GM21515 (cell line): ENCODE measurements at regions not wholly inside any gene's neighbourhood (a gene's known extent, or its start where the extent isn't known, plus 50 kb on each side); places are given as distances from the start of the nearest gene placed in this dataset.

ENCODE experiments used
- ATAC-seq: cut with Tn5 transposase; IDR thresholded peaks from one replicate; pipeline ENCODE4 v1.9.1; 2021; ENCODE audit not compliant: unreplicated experiment

DNA sequence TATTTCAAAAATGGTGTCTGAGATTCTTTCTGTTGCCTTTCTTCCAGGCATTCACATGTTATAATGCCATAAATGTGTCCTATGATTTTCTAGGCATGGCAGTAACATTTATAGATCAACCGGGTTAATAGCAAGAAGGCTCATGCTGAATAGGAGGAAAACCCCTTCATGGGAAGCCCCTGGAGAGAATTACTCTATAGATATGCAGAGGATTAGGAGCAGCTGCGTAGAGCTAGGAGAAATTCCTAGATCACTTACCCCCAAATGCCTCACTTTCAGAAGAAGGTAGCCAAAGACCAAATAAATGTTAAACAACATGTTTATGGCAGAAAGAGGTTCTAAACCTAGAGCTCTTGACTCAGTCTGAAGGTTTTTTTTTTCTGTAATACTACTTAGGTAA is 153.4 kb upstream of the CTNNA2 start:
- ATAC-seq = no peak

DNA sequence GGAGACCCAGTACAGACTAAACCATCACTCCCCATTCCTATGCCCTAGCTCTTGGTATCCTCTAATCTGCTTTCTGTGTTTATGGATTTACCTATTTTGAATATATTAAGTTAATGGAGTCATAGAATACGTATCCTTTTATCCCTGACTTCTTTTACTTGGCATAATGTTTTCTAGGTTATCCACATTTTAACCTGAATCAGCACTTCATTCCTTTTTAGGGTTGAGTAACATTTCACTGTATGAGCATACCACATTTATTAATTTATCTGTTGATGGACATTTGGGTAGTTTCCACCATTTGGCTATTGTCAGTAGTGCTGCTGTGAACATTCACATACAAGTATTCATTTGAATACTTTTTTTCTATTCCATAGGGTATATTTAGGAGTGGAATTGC is 157.3 kb upstream of the CTNNA2 start:
- ATAC-seq = no peak

DNA sequence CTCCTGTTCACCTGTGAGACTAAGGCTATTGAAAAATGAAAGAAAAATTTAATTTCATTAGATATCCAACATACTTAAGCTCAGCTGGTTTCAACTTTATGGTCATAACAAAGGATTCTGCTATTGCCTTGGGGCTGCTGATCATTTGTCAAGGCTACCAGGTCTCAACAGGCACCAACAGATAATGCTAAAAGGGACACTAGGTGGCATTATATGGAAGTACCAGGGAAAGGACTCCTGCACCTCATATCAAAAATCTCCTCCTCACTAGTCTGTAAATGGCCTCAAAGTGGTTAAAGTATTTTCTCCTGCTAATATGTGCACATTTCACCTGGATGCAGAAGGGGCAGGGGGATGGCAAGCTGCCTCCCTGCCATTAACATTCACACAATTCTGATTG is 167.9 kb upstream of the REG3A start:
- no peak for ATAC-seq

DNA sequence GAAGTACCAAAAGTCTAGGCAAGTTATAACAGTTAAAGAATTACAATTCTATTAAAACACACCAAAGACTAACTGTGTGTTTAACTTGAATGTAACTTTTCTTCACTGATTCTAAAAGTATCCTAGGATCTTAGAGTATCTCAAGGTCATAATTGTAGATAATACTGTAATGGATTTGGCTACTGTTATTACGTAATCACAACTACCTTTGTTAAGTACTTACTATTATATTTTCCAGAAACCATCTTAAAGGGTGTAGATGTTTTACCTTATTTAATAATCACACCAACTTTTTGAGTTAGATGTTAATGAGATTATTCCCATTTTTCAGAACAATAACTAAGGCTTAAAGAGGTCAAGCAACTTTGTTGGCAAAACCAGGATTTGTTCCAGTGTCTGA is 161.3 kb upstream of the REG3A start:
- no peak for ATAC-seq

DNA sequence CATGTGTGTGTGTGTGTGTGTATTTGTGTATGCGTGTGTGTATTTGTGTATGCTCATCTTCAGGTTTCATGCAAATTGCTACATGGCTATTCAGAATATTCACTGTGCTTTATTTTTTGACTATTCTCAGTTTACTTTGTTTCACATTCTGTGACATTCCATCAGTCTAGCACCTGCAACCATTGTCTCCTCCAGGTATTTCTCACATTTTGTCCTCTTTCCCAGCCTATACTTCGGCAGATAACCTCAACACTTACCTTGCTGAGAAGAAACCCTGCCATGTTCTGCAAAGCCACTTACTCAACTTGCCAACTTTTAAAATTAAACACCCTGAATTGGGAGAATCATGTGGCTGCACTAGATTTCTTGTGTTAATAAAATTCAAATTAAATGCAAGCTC is 135.4 kb upstream of the REG3A start:
- ATAC-seq = no peak

DNA sequence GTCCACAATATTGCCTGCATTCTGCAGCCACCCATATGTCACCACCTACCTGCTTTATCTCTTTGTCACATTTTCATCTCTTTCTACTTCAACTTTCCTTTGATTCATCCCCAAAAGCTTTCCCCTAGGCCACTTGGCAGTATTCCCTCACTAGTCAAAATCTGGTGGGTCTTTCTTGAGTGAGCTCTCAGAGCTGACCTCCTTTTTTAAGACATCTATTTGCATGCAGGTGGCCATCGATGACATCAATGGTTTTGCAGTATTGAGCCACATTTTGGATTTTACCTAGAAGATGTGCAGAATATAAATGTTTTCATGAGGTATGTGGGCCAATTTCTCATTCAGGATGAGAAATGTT is 133.4 kb upstream of the REG3A start:
- ATAC-seq = no peak

DNA sequence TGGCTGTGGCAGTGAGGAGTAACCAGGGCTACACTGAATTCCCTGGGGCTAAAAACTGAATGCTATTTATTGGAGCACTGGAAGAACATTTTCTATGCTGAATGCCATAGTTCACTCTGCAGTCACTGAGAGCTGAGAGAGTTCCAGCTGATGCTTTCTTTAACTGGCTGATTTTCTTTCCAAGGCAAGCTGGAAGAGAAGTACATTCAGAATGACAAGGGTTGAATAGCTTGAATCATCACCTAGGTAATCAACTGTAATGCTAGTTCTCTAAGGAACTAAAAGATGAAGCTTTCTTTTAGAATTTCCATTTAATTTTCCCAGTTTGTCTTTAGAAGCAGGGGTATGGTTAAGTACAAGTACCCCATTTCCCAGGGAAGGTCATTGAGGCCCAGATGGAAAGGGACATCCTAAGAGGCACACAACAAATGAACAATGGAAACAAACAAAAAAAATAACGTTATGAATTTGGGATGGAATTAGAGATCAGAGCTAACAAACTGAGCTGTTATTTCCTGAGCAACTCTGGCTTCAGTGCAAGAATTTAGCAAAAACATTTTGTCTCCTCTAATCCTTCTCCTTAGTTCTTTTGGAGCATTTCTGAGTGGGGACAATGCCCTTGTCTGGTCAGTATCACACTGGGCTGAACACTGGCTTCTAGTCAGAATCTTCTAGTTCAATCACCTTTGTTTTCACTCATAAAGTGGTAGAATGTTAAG is 132.8 kb upstream of the REG3A start:
- ATAC-seq = no peak

DNA sequence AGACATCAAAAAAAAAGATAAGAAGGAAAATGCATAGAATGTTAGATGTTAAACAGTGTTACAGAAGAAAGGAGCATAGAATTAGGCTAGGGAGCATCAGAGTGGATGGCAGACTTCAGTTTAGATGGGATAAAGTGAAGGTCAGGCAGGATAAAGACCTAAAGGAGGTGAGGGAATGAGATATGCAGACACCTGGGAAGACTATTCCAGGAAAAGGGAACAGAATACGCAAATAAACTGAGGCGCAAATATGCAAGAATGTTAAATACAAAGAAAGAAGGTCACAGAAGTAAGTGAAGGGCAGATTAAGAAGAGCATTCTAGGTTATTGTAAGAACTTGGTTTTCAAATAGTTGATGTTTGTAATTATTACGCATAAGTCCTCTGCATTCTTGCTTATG is 116.3 kb upstream of the REG3A start:
- ATAC-seq = no peak

DNA sequence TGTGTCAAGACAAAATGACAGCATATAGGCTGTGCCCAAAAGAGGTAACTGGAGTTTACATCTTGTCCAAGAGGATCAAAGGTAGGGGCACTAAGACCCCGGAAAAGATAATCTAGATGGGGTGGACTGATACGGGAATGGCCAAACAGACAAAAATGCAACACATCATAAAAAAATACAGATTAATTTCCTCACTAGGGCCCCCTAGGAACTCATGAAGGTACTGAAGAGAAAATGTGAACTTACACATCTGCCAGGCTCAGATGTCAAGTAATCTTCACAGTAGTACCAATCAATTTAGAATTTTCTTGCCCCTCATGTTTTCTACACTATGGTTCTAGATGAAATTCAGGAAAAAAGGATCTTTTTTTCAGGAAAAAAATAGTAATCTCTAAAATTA is 115.6 kb upstream of the REG3A start:
- no peak for ATAC-seq

DNA sequence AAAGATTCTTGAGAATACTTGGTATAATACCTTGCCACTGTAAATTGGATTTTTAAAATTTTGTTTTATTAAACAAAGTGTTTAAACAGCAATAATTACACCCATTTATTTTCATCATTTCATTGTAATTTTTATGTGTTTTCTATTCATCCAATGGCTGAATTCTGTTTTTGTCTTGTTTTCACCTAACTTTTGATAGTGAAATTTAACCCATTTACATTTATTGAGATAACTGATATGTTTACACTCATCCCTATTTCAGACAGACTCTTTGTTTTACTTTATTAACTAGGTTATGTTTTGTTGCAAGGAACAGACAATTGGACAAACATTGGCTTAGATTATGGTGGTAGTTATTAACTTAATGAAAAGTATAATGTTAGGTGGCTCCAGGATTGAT is 113.1 kb upstream of the REG3A start:
- ATAC-seq = no peak

DNA sequence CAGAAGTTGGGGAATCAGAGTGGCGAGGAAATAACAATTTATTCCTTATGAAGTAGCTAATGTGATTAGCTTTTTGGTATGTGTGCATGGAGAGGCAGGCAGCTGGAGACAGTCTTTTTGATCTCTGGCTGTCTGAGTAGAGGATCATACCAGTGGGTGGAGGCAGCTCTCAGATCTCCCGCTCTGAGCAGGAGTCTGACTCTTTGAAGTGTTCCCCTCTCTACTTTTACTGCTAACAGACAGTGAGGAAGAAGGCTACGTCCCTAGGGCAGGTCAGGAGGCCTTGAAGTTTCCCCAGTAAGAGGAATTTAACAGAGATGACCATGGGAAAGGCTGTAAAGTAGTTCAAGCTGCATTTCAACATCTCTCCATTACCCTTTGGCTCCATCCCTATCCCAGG is 111.9 kb upstream of the REG3A start:
- no peak for ATAC-seq

DNA sequence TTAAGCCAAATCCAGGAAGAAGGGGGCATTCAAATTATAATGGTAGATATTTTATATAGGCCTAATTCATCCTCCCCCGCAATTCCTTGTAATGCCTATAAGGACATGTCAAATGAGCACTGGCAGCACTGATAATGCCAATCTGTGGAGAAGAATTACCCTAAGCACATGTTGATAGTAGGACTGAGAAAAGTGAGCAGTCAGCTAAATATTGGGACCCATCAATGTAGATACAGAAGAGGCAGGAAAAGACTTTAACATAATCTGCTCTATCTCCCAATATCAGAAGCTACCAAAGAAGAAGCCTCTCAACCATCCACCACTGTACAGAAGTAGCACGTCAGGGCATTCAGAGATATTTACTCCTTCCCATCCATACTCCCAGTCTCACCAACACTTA is 101.3 kb upstream of the REG3A start:
- no peak for ATAC-seq

DNA sequence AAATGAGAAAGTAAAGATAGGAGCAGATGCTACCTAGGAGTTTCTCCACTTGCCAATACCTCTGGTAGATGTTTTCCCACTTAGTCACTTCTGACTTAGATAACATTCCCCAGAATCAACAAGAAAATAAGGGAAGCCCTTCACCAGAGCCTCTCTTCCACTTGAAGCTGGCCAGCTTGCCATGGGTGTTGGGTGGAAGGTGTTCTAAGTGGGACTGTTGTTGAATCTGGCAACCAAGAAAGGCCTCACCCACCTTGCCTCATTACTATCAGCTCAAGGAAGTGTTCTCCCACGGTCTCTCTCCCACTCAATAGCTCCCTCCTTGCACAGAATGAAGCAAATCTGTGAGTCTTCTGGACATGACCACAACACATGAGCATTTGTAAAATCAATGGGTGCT is 100.4 kb upstream of the REG3A start:
- no peak for ATAC-seq

DNA sequence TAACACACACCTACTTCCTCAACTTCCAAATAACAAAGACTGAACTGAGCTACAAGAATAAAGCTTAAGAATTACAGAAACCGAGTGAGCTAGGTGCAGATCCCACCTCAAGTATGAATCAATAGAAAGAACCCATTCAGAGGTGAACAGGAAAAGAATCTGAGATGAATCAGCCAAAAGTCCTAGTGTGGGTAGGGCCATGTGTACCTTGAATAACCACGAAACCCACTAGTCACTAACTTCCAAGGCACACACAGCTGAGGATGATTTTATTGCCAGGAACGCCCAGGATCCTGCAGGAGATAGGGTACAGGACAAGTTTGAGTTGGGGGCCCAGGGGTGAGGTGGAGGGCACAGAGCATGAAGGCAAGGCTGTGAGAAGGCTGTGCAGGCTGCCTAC is 99.7 kb upstream of the REG3A start:
- no peak for ATAC-seq

DNA sequence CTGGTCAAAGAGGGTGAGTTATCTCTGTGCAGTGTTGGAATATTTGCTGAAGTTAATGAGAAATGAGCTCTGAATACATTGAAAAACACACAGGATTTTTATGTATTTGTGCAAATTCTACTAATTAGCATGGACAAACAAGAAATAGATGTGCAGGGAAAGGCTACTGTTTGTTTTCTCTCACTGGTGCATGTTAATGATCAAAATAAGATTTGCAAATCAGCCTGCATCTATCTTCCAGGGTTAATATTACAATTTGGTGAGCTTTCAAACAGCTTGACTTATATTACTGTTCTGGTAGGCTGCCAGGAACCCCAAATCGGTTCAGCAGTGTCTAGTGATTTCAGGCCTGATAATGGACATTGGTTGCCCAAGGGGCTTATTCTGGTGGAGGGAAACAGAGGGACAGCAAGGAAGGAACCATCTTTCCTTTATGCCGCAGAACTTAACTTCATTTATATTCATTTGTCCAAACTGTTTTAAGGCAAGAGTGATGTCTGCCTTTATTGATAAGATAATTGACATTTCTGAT is 93.8 kb upstream of the REG3A start:
- no peak for ATAC-seq

DNA sequence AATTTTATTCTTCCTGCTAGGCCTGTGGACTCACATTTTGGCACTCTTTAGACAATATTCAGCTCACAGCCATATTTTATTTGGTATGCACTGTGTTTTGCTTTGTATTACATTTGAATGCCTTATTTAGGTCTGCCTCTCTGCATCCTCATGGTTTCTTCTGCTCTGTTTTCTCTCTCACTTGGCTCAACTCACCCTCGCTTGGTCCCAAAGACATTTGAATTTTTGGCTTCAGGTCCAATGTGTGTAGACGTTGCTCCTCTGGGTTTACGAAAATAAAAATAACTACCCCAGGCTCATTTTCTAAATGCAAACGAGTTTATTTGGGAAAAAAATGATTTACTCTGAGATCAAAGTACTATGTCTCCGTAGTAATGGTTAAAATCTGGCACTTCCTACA is 91.1 kb upstream of the REG3A start:
- ATAC-seq = no peak

DNA sequence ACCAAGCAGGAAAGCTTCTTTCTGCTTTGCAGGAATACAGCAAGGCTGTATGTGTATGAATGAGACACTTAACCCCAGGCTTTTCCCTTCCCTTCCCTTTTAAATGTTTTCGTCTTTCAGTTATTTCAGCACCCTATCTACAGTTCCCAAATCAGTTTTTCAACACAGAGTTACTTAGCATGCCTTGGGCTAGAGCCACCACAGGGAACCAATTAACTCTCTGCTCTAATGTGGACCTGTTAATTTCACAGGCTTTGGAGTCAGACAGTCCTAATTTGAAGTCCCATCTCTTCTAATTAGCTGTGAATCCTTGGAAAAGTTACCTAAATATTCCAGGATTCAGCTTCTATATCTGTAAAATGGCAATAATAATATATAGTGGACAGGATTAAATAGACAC is 89.2 kb upstream of the REG3A start:
- no peak for ATAC-seq

DNA sequence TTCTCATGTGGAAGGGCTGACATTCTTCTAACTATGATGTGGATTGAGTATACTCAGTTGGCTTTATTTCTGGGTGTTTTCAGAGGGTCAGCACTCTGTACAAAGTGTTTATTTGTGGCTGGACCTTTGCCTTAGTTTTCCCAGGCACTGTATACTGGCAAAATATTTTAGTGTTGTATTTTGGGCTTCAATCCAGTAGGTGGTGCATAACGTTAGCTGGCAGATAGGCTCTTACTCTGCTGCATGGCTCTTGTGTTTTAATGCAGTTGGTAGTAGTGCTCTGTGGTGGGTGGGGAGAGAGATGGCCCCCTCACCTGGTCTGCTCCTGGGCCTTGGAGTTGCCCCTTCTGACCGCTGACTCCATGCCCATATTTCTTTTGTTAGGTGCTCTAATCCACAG is 75.6 kb upstream of the REG3A start:
- no peak for ATAC-seq

DNA sequence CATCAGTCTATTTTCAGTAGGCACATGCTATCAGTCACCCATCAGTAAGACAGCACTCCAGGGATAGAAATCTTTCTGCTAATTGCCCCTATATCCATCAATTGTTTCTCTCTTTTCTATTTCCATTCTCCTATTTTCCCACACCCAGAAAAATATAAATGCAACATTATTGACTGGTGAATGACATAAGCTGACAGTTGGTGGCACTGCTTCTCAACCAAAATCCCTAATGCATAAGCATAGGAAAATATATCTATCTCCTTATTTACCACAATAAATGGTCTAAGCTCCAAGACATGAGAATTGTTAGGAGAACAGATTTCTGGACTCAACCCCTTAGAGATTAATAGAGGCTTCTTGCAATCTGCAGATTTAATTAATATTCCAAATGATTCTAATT is 64.0 kb upstream of the REG3A start:
- no peak for ATAC-seq

DNA sequence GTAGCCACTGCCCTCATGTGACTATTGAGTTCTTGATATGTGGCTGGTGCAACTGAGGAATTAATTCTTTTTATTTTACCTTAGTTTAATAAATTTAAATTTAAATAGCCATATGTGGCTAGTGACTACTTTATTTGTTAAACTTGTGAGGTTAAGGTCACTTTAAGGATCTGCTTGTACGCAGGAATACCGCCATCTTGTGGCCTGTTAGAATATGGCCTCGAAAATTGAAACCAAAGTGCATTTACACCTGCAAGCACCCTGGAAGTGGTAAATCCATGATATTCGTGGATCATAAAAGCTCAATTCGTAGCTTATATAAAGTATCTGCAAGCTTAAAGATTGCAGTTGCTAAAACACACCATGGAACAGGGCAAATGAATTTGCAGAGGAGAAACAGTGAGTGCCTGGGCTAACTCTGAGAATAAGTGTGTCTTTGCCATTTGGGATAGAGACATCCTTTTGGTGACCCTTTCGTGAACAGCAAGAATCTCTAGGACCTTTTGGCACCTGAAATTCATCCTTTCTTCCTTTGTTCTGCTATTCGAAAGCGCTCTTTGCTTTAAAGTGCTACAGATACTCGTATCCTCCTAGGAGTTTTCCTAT is 59.9 kb upstream of the REG3A start:
- peak; percentile 79 for ATAC-seq

DNA sequence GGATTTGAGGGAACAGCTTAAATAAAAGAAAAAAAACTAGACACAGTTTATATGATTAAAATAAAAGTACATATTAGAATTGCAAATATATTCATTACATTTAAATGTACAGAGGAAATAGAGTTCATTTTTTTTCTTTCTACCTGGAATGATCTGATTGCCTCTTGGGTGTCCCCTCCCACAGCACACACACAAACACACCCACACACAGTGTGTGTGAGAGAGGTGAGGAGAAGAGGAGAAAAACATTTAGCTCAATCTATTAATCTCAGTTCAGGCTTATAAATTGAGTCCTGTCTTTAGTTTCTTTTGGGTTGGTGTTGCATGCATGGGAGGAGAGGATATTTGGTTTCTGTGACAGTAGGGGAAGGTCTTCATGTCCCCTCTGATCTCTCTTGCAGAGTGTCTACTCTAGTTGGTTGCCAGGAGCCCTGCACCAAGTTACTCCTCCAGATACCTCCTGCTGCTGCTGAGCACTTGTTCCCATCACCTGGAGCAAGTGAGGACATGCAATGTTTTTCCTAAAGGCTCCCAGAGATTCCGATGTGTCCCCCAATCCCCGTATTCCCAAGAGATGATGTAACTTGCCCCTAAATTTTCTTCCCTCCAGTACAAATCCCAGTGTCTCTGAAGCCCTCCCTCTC is 50.8 kb upstream of the REG3A start:
- no peak for ATAC-seq
